GM19239 (cell line): ENCODE measurements at regions not wholly inside any gene's neighbourhood (a gene's known extent, or its start where the extent isn't known, plus 50 kb on each side); places are given as distances from the start of the nearest gene placed in this dataset.

ENCODE experiments used
- DNase-seq: peaks from one replicate; pipeline ENCODE4 v3.0.0; 2011; ENCODE audit warnings: low spot score; ENCODE audit not compliant: insufficient read length
- FAIRE-seq: peaks from 2 replicates; lab custom pipeline; 2011; peaks lifted over from hg19 to GRCh38; lab: Jason Lieb, UNC

- no peak for FAIRE-seq
- no peak for DNase-seq
Measured at GRCh38 chr3:34531156-34531555, 732.7 kb downstream of the PDCD6IP start.

GRCh38 chr3:34533451-34533850 lies 735.0 kb downstream of the PDCD6IP start:
- FAIRE-seq (no peak), DNase-seq (no peak)

- FAIRE-seq (no peak), DNase-seq (no peak)
Measured at GRCh38 chr3:34534013-34534412, 735.6 kb downstream of the PDCD6IP start.

- no peak for DNase-seq
- FAIRE-seq, result no peak
Measured at GRCh38 chr3:34544136-34544535, 745.7 kb downstream of the PDCD6IP start.

GRCh38 chr3:34547297-34547920 lies 749.0 kb downstream of the PDCD6IP start:
- FAIRE-seq (no peak), DNase-seq (no peak)

DNA sequence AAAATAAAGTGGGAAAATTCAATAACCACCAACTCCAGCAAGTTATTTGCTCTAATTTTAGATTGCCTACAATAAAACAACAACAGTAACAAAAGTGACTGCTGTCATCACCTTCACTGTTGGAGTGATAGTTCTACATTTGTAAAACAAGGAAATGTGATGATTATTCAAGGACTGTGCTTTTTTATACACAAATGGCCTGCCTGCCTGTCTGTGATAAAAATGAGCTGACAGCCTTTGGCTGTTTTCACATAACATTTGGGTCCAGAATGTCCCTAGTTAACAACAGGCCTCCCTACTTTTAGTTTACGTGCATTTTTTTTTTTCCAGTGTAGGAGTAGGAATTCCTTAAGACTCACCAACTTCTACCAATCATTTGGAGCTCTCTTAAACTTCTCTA lies 768.8 kb downstream of the PDCD6IP start:
- FAIRE-seq, result no peak

DNA sequence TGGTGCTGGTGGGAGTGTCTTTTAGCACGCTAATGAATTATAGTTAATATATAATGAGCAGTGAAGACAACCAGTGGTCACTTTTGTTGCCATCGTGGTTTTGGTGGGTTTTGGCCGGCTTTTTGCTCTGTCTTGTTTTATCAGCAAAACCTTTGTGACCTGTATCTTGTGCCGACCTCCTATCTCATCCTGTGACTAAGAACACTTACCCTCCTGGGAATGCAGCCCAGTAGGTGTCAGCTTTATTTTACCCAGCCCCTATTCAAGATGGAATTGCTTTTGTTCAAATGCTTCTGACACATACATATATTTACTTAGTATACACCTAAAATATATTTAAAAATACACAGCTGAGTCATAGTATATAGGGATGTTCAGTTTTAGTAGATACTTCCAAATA lies 770.3 kb downstream of the PDCD6IP start:
- FAIRE-seq (no peak), DNase-seq (no peak)

More for the DNA sequence above, 768.8 kb downstream of the PDCD6IP start:
- DNase-seq, result no peak

- FAIRE-seq (no peak), DNase-seq (no peak)
Measured at GRCh38 chr3:34569437-34569836, 771.0 kb downstream of the PDCD6IP start.

GRCh38 chr3:34570916-34571705 lies 772.7 kb downstream of the PDCD6IP start:
- DNase-seq (no peak), FAIRE-seq (no peak)

DNA sequence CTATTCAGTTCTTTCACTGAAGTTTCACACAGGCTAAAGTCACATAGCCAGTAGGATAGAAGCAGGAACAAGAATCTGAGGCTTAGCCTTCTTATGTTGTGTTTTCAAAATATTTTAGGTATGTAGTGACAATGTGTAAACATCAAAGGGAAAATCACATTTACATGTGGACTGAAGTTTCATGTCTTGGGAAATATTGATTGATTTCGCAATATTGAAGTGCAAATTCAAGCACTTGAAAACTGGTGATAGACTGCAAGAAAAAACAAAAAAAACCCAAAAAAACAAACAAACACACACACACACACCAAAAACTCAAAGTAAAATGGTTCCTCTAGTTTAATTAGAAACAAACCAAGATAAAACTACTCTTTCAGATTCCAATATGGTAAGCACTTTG lies 773.3 kb downstream of the PDCD6IP start:
- FAIRE-seq (no peak), DNase-seq (no peak)

DNA sequence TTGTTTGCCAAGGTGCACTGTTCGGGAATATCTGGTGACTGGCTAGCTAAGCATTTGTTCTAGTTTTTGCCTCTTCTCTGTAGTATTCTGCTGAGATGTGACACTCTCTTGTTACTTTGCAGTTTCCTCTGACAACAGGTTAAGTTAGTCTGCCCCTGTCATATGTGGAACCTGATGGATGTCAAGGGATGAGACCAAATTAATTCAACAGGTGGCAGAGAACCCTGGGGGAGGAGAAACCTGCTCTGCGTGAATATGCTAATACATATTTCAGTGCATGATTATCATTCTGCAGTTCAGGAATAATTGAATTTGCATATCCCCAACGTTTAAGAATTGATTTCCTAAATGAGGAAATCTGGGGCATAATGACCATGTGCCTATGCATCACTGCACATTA lies 777.3 kb downstream of the PDCD6IP start:
- FAIRE-seq, result no peak
- no peak for DNase-seq

DNA sequence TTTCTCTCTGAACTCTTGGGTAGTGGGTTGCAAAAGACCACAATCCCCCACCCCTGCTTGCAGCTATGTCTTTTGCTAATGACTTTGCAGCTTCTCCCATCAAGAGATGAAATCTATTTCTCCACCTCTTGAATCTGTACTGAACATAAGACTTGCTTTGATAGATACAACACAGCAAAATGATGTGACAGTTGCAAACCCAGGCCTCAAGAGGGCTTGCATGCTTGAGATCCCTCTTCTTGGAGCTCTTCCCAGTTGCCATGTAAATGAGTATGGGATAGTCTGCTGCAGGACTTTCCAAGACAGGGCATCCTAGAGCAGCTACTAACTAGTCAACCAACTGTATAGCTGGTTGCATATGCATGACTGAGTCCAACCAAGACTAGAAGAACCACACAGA lies 783.6 kb downstream of the PDCD6IP start:
- FAIRE-seq, result no peak
- DNase-seq, result no peak

GRCh38 chr3:34583451-34583850 lies 785.0 kb downstream of the PDCD6IP start:
- DNase-seq, result no peak
- no peak for FAIRE-seq

- DNase-seq (no peak), FAIRE-seq (no peak)
Measured at GRCh38 chr3:34584971-34585370, 786.5 kb downstream of the PDCD6IP start.

DNA sequence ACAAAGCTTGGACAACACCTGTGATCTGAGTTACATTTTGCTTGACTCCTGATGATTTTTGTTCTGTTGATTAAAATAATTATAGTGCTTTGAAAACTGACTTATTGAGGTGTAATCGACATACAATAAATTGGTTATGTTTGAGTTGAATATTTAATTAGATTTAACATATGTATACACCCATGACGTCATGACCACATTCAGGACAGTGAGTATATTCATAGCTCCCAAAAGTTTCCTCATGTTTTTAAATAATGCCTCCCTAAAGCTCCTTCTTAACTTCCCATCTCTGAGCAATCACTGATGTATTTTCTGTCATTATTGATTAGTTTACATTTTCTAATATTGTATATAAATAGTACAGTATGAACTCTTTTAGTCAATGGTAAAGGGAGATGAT lies 801.2 kb downstream of the PDCD6IP start:
- no peak for FAIRE-seq
- DNase-seq, result no peak

GRCh38 chr3:34619990-34620389 lies 821.6 kb downstream of the PDCD6IP start:
- no peak for FAIRE-seq

GRCh38 chr3:34626699-34627098 lies 828.3 kb downstream of the PDCD6IP start:
- no peak for FAIRE-seq
- DNase-seq, result no peak

More at GRCh38 chr3:34619990-34620389, 821.6 kb downstream of the PDCD6IP start:
- DNase-seq, result no peak

GRCh38 chr3:34634939-34635338 lies 836.5 kb downstream of the PDCD6IP start:
- no peak for DNase-seq

GRCh38 chr3:34635352-34635850 lies 837.0 kb downstream of the PDCD6IP start:
- FAIRE-seq, result no peak

More at GRCh38 chr3:34634939-34635338, 836.5 kb downstream of the PDCD6IP start:
- no peak for FAIRE-seq

DNA sequence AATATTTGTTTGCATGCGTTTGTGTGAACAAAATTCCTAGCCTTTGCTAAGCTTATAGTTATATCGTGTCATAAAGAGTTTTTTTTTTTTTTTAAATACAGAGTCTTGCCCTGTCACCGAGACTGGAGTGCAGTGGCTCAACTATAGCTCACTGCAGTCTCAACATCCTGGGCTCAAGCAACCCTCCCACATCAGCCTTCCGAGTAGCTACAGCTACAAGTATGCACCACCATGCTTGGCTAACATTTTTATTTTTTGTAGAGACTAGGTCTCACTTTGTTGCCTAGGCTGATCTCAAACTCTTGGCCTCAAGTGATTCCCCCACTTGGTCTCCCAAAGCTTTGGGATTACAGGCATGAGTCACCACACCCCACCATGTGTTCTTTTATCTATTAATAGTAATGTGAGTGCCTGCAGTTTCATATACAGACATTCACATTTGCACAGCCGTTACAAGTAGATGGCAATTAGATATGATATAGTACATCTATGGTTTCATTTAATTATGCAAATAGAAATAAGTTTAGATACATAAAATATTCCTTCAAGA lies 848.6 kb downstream of the PDCD6IP start:
- FAIRE-seq (no peak), DNase-seq (no peak)

More at GRCh38 chr3:34635352-34635850, 837.0 kb downstream of the PDCD6IP start:
- DNase-seq, result no peak

GRCh38 chr3:34650131-34650530 lies 851.7 kb downstream of the PDCD6IP start:
- DNase-seq (no peak), FAIRE-seq (no peak)
